Natural killer cell (primary cell): ENCODE measurements at regions not wholly inside any gene's neighbourhood (a gene's known extent, or its start where the extent isn't known, plus 50 kb on each side); places are given as distances from the start of the nearest gene placed in this dataset.

Experiments
- ATAC-seq, 3 donors: fragments of 150-1000 bp in 2 of 3; fragments of 200-7000 bp in 1 of 3; cut with Tn5 transposase; 1 replicate in 1 of 3; 2 replicates in 2 of 3; pipeline ENCODE4 v1.10.0; 2021; ENCODE audit warnings: mild to moderate bottlenecking in 2 of 3, moderate library complexity in 2 of 3
- DNase-seq, 2 donors: peaks; one replicate each; pipeline versions ENCODE4 v3.0.0 to v3.0.0-alpha.2; 2013 to 2021; ENCODE audit warnings: mixed read lengths in 1 of 2
- H3K27ac ChIP-seq: one replicate; pipeline ENCODE4 v1.5.1; 2013; ENCODE audit warnings: mild to moderate bottlenecking, low read length
- H3K27me3 ChIP-seq: one replicate; pipeline ENCODE4 v1.6.1; 2013; ENCODE audit warnings: low read length; ENCODE audit not compliant: control insufficient read depth, insufficient read depth
- H3K36me3 ChIP-seq: one replicate; pipeline ENCODE4 v1.6.1; 2013; ENCODE audit warnings: low read length; ENCODE audit not compliant: control insufficient read depth, insufficient read depth
- H3K4me1 ChIP-seq: one replicate; pipeline ENCODE4 v1.6.1; 2013; ENCODE audit warnings: low read length; ENCODE audit not compliant: control insufficient read depth, insufficient read depth
- H3K4me3 ChIP-seq: one replicate; pipeline ENCODE4 v1.5.1; 2013; ENCODE audit warnings: low read length
- H3K9me3 ChIP-seq: one replicate; pipeline ENCODE4 v1.6.1; 2013; ENCODE audit warnings: low read length; ENCODE audit not compliant: control insufficient read depth, insufficient read depth
- H3K27ac Mint-ChIP-seq, 2 donors: one replicate each; pipeline ENCODE4 v1.8.0; 2022; ENCODE audit warnings: mild to moderate bottlenecking in 2 of 2, mixed read lengths in 2 of 2, moderate library complexity in 1 of 2
- H3K27me3 Mint-ChIP-seq, 2 donors: one replicate each; pipeline ENCODE4 v1.8.0; 2022; ENCODE audit warnings: low read depth in 2 of 2, mixed read lengths in 2 of 2
- H3K36me3 Mint-ChIP-seq: one replicate; pipeline ENCODE4 v1.8.0; 2022; ENCODE audit warnings: mixed read lengths
- H3K4me1 Mint-ChIP-seq, 2 donors: one replicate each; pipeline ENCODE4 v1.8.0; 2022; ENCODE audit warnings: mixed read lengths in 2 of 2
- H3K4me3 Mint-ChIP-seq: one replicate; pipeline ENCODE4 v1.8.0; 2022; ENCODE audit warnings: mild to moderate bottlenecking, moderate library complexity, mixed read lengths
- H3K9me3 Mint-ChIP-seq, 2 donors: one replicate each; pipeline ENCODE4 v1.8.0; 2022; ENCODE audit warnings: mixed read lengths in 2 of 2
- CTCF ChIP-seq: fragments of 200-600 bp; IDR thresholded peaks from one replicate; pipeline ENCODE4 v1.8.0; 2022; ENCODE audit warnings: antibody characterized with exemption
- WGBS: methylation state at CpG from one replicate; pipeline ENCODE4 v1.1.7; 2013; ENCODE audit warnings: missing lambda C conversion rate; ENCODE audit not compliant: insufficient coverage; 5-methylcytosine and 5-hydroxymethylcytosine counted together
- intact Hi-C: fragments of 100-400 bp; cut with micrococcal nuclease; formaldehyde crosslinking; loops from one replicate; pipeline ENCODE4 v1.14.2; 2022

GRCh38 chr16:86024210-86024609, 125.2 kb downstream of the IRF8 start:
- TF ChIP-seq CTCF, result no peak
- Histone ChIP-seq H3K27me3 (peaks cover 2% of the 10 kb centered on the region), H3K27ac (no peak overlapping the region), H3K36me3 (no peaks in the 10 kb centered on the region), H3K9me3 (peaks cover 12% of the 10 kb centered on the region), H3K4me3 (no peak overlapping the region), H3K4me1 (no peaks in the 10 kb centered on the region)
- no peak for DNase-seq
- peaks cover 10 to 15% of the 10 kb centered on the region in 2 donors for H3K9me3 Mint-ChIP-seq
- intact Hi-C loops, result no loop called here
- ATAC-seq, result no peak
- H3K4me1 Mint-ChIP-seq, result no peaks in the 10 kb centered on the region
- no peak overlapping the region for H3K4me3 Mint-ChIP-seq
- H3K27me3 Mint-ChIP-seq, result peaks cover 22 to 25% of the 10 kb centered on the region in 2 donors
- H3K27ac Mint-ChIP-seq, result no peak overlapping the region
- H3K36me3 Mint-ChIP-seq, result peaks cover 9% of the 10 kb centered on the region

DNA sequence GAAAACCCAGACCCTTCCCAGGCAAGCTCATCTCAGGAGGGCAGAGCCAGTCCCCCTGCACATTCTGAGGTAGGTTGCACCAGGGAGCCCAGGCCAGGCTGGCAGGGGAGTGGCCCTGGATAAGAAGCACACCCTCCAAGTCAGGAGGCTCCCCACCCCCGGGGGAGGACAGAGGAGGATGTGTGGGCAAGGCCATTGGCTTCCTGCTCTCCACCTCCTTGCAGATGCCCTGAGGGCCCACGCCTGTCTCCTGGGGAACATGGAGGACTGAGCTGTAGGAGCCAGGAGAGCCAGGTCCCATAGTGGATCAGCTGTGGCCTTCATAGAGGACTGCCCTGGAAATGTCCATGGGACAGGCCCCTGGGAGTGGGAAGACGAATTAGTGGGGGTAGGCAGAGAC, 126.7 kb downstream of the IRF8 start:
- no peak for DNase-seq
- Histone ChIP-seq H3K27ac (no peak overlapping the region), H3K4me1 (no peaks in the 10 kb centered on the region), H3K36me3 (no peaks in the 10 kb centered on the region), H3K27me3 (no peaks in the 10 kb centered on the region), H3K4me3 (no peak overlapping the region), H3K9me3 (peaks cover 5% of the 10 kb centered on the region)
- intact Hi-C loops, result no loop called here
- WGBS, result 54% methylated on average over 3 of the region's 3 CpGs
- Mint-ChIP-seq H3K9me3 (peaks cover 6 to 11% of the 10 kb centered on the region in 2 donors), H3K4me1 (no peaks in the 10 kb centered on the region), H3K27ac (no peak overlapping the region), H3K27me3 (peaks cover 11 to 18% of the 10 kb centered on the region in 2 donors), H3K4me3 (no peak overlapping the region), H3K36me3 (no peaks in the 10 kb centered on the region)
- ATAC-seq, result no peak
- no peak for TF ChIP-seq CTCF

GRCh38 chr16:86026171-86026910, 127.4 kb downstream of the IRF8 start:
- no peaks in the 10 kb centered on the region for H3K4me1 ChIP-seq
- H3K9me3 ChIP-seq, result peaks cover 5% of the 10 kb centered on the region
- no peak for TF ChIP-seq CTCF
- Mint-ChIP-seq H3K4me3 (no peak overlapping the region), H3K9me3 (peaks cover 6 to 11% of the 10 kb centered on the region in 2 donors), H3K36me3 (no peaks in the 10 kb centered on the region), H3K4me1 (no peaks in the 10 kb centered on the region), H3K27me3 (peaks cover 14 to 18% of the 10 kb centered on the region in 2 donors), H3K27ac (no peak overlapping the region)
- H3K27ac ChIP-seq, result no peak overlapping the region
- DNase-seq, result no peak
- no peak overlapping the region for H3K4me3 ChIP-seq
- no peak for ATAC-seq
- WGBS, result 85% methylated on average over 15 of the region's 15 CpGs
- H3K36me3 ChIP-seq, result no peaks in the 10 kb centered on the region
- intact Hi-C loops, result no loop called here
- H3K27me3 ChIP-seq, result no peaks in the 10 kb centered on the region

DNA sequence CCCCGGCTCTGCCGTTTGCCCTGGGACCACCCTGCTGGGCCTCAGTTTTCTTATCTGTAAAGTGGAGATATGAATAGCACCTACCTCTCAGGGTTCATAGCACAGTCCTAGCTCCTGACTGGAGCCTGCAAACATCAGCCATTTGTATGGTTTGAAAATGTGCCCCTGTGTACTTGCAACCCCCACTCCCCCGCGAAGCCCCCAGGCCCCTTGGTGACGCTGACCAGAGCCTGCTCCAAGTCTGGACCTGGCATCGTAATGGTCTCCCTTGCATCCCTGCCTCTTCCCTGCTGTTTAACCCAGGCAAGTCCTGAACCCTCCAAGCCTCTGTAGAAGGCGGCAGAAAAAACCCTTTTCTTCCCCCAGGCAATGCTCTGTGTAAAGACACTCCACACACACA, 128.0 kb downstream of the IRF8 start:
- Histone ChIP-seq H3K4me3 (no peak overlapping the region), H3K27me3 (no peaks in the 10 kb centered on the region), H3K9me3 (peaks cover 5% of the 10 kb centered on the region), H3K4me1 (no peaks in the 10 kb centered on the region), H3K36me3 (no peaks in the 10 kb centered on the region), H3K27ac (no peak overlapping the region)
- Mint-ChIP-seq H3K4me3 (no peak overlapping the region), H3K36me3 (no peaks in the 10 kb centered on the region), H3K9me3 (peaks cover 6 to 11% of the 10 kb centered on the region in 2 donors), H3K27me3 (peaks cover 14 to 18% of the 10 kb centered on the region in 2 donors), H3K27ac (no peak overlapping the region), H3K4me1 (no peaks in the 10 kb centered on the region)
- DNase-seq (no peak), ATAC-seq (no peak)
- no peak for TF ChIP-seq CTCF
- WGBS, result 92% methylated on average over 7 of the region's 7 CpGs
- intact Hi-C loops, result no loop called here
